HEK293 (cell line): ENCODE measurements at regions not wholly inside any gene's neighbourhood (a gene's known extent, or its start where the extent isn't known, plus 50 kb on each side); places are given as distances from the start of the nearest gene placed in this dataset.

Source experiments
- TF ChIP-seq, protein P1 (sequence below): fragments of 450-650 bp; formaldehyde crosslinking; IDR thresholded peaks from 2 replicates; pipeline ENCODE4 v1.5.1; 2016; ENCODE audit warnings: missing biosample characterization, missing genetic modification characterization
- TF ChIP-seq, protein P2 (sequence below): fragments of 450-650 bp; formaldehyde crosslinking; IDR thresholded peaks from 2 replicates; pipeline ENCODE4 v1.5.1; 2016; ENCODE audit warnings: missing biosample characterization, missing genetic modification characterization

DNA sequence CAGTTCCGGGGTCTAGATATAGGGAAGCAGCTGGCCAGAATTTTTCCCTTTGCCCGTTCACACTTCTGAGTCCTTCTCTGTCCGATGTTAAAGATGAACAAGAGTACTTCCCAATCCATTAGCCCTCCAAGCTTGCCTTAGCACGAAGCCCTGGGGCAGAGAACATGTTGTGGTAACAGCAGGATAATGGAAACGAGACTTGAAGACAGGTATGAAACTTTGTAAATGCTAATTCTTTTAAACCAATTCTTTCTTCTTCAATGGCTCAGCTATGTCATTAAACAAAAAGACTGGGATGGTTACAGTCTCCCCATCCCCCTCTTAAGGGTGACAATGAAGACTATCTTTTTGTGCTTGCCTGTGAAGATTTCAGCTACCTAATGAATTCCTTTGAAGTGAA, 218.5 kb downstream of the PLA2G4A start:
- TF ChIP-seq, protein P1, sequence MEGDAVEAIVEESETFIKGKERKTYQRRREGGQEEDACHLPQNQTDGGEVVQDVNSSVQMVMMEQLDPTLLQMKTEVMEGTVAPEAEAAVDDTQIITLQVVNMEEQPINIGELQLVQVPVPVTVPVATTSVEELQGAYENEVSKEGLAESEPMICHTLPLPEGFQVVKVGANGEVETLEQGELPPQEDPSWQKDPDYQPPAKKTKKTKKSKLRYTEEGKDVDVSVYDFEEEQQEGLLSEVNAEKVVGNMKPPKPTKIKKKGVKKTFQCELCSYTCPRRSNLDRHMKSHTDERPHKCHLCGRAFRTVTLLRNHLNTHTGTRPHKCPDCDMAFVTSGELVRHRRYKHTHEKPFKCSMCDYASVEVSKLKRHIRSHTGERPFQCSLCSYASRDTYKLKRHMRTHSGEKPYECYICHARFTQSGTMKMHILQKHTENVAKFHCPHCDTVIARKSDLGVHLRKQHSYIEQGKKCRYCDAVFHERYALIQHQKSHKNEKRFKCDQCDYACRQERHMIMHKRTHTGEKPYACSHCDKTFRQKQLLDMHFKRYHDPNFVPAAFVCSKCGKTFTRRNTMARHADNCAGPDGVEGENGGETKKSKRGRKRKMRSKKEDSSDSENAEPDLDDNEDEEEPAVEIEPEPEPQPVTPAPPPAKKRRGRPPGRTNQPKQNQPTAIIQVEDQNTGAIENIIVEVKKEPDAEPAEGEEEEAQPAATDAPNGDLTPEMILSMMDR (tag by site-specific recombination) = no peak
- TF ChIP-seq, protein P2, sequence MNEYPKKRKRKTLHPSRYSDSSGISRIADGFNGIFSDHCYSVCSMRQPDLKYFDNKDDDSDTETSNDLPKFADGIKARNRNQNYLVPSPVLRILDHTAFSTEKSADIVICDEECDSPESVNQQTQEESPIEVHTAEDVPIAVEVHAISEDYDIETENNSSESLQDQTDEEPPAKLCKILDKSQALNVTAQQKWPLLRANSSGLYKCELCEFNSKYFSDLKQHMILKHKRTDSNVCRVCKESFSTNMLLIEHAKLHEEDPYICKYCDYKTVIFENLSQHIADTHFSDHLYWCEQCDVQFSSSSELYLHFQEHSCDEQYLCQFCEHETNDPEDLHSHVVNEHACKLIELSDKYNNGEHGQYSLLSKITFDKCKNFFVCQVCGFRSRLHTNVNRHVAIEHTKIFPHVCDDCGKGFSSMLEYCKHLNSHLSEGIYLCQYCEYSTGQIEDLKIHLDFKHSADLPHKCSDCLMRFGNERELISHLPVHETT = no peak
